Brain microvascular endothelial cell (primary cell): ENCODE measurements at regions not wholly inside any gene's neighbourhood (a gene's known extent, or its start where the extent isn't known, plus 50 kb on each side); places are given as distances from the start of the nearest gene placed in this dataset.

ENCODE experiments used
- DNase-seq: peaks from one replicate; pipeline ENCODE4 v3.0.0-alpha.2; 2020
- H3K27ac ChIP-seq: fragments of 250-450 bp; sonication (Bioruptor Pico); 2 replicates; pipeline ENCODE4 v1.5.1; 2020; ENCODE audit warnings: mild to moderate bottlenecking, moderate library complexity
- H3K27me3 ChIP-seq: fragments of 250-450 bp; sonication (Bioruptor Pico); replicated peaks from 2 replicates; pipeline ENCODE4 v1.5.1; 2020; ENCODE audit warnings: mild to moderate bottlenecking
- H3K36me3 ChIP-seq: fragments of 250-450 bp; sonication (Bioruptor Pico); replicated peaks from 2 replicates; pipeline ENCODE4 v1.5.1; 2020; ENCODE audit warnings: mild to moderate bottlenecking
- H3K4me3 ChIP-seq: 2 replicates; pipeline ENCODE4 v1.5.1; 2011; ENCODE audit warnings: low read depth, mild to moderate bottlenecking, control low read depth, low read length, moderate library complexity
- CTCF ChIP-seq: IDR thresholded peaks from 2 replicates; pipeline ENCODE4 v1.5.1; 2011; ENCODE audit warnings: low read depth, mild to moderate bottlenecking, moderate library complexity, low read length, control low read depth, inconsistent platforms; ENCODE audit errors: missing control alignments
- in situ Hi-C: cut with HindIII; loops from 2 replicates; pipeline ENCODE4 v1.10.0; 2017; ENCODE audit warnings: low sequenced_read_pairs, low pct_ligation_motif_present

- H3K27me3 ChIP-seq = no peaks in the 10 kb centered on the region
- H3K4me3 ChIP-seq = no peak overlapping the region
- no peak overlapping the region for H3K27ac ChIP-seq
- DNase-seq = no peak
- no peaks in the 10 kb centered on the region for H3K36me3 ChIP-seq
- TF ChIP-seq CTCF = no peak
- in situ Hi-C loops = no loop called here
These were observed 275.3 kb downstream of the EIPR1 start for GRCh38 chr2:3102081-3102921.

GRCh38 chr2:3101016-3101942 is 276.3 kb downstream of the EIPR1 start:
- Histone ChIP-seq H3K27me3 (no peaks in the 10 kb centered on the region), H3K4me3 (no peak overlapping the region), H3K27ac (no peak overlapping the region), H3K36me3 (no peaks in the 10 kb centered on the region)
- TF ChIP-seq CTCF = no peak
- DNase-seq = no peak
- in situ Hi-C loops = no loop called here

- H3K36me3 ChIP-seq = no peaks in the 10 kb centered on the region
- H3K27ac ChIP-seq = no peak overlapping the region
- no peak overlapping the region for H3K4me3 ChIP-seq
- no peaks in the 10 kb centered on the region for H3K27me3 ChIP-seq
- in situ Hi-C loops = no loop called here
- TF ChIP-seq CTCF = no peak
- DNase-seq = no peak
These were observed 277.2 kb downstream of the EIPR1 start for GRCh38 chr2:3100386-3100785.

- Histone ChIP-seq H3K27me3 (no peaks in the 10 kb centered on the region), H3K27ac (no peak overlapping the region), H3K4me3 (no peak overlapping the region), H3K36me3 (no peaks in the 10 kb centered on the region)
- no peak for DNase-seq
- in situ Hi-C loops = no loop called here
- no peak for TF ChIP-seq CTCF
These were observed 277.8 kb downstream of the EIPR1 start for GRCh38 chr2:3099860-3100234.

- no peak for TF ChIP-seq CTCF
- Histone ChIP-seq H3K27ac (no peak overlapping the region), H3K27me3 (no peaks in the 10 kb centered on the region), H3K4me3 (no peak overlapping the region), H3K36me3 (no peaks in the 10 kb centered on the region)
- no peak for DNase-seq
- in situ Hi-C loops = no loop called here
These were observed 278.3 kb downstream of the EIPR1 start for GRCh38 chr2:3099145-3099859.
